ENCODE measurements at regions not wholly inside any gene's neighbourhood (a gene's known extent, or its start where the extent isn't known, plus 50 kb on each side); places are given as distances from the start of the nearest gene placed in this dataset.
"Not testable (repeated sequence)": the region's sequence is repeated elsewhere in the genome, so short reads cannot be mapped to it uniquely, and the experiment has no call there.

GRCh38 chr17:71638668-71639067 is 482.2 kb upstream of the SOX9 start (continued):
- no peak for TF ChIP-seq NR2C2 (CRISPR knock-in tag; IDR thresholded peaks at IDR 0.05)

- ChIA-PET CTCF (no interaction called here), POLR2A (no interaction called here)
- Mint-ChIP-seq H3K27ac (no peak overlapping the region), H3K27me3 (ENCODE audit: low read depth) (no peaks in the 10 kb centered on the region), H3K36me3 (no peaks in the 10 kb centered on the region), H3K9me3 (peaks cover 9% of the 10 kb centered on the region), H3K4me3 (no peak overlapping the region), H3K4me1 (no peaks in the 10 kb centered on the region)
- ATAC-seq (no peak), DNase-seq (ENCODE audit: low spot score) (no peak)
- TF ChIP-seq SP1 (CRISPR knock-in tag; conservative IDR thresholded peaks at IDR 0.05) (no peak), ZNF317 (CRISPR knock-in tag; IDR thresholded peaks at IDR 0.05; ENCODE audit: borderline replicate concordance, low read depth) (no peak), TEAD1 (CRISPR knock-in tag; IDR thresholded peaks at IDR 0.05) (no peak), ZNF219 (CRISPR knock-in tag; IDR thresholded peaks at IDR 0.05; ENCODE audit: borderline replicate concordance) (no peak), TP53 (CRISPR knock-in tag; IDR thresholded peaks at IDR 0.05) (no peak), ZNF512 (CRISPR knock-in tag; IDR thresholded peaks at IDR 0.05; ENCODE audit: borderline replicate concordance) (no peak), ZNF671 (CRISPR knock-in tag; IDR thresholded peaks at IDR 0.05) (no peak), AFF4 (CRISPR knock-in tag; IDR thresholded peaks at IDR 0.05; ENCODE audit: borderline replicate concordance) (no peak), AR (CRISPR knock-in tag; IDR thresholded peaks at IDR 0.05) (no peak), ETV6 (CRISPR knock-in tag; IDR thresholded peaks at IDR 0.05) (no peak), ZNF232 (CRISPR knock-in tag; IDR thresholded peaks at IDR 0.05) (no peak), ERG (CRISPR knock-in tag; IDR thresholded peaks at IDR 0.05) (no peak), ZNF138 (CRISPR knock-in tag; conservative IDR thresholded peaks at IDR 0.05) (no peak), CDX4 (CRISPR knock-in tag; IDR thresholded peaks at IDR 0.05; ENCODE audit: borderline replicate concordance) (no peak), ELF4 (CRISPR knock-in tag; IDR thresholded peaks at IDR 0.05; ENCODE audit: low read depth) (no peak), RORB (CRISPR knock-in tag; IDR thresholded peaks at IDR 0.05) (no peak)
Measured at GRCh38 chr17:71639865-71640264, 481.0 kb upstream of the SOX9 start.

GRCh38 chr17:71646890-71647289 is 473.9 kb upstream of the SOX9 start:
- DNase-seq (ENCODE audit: low spot score); H3K4me1 Mint-ChIP-seq; ATAC-seq; POLR2A ChIA-PET; H3K36me3 Mint-ChIP-seq; CTCF ChIA-PET; H3K27me3 Mint-ChIP-seq (ENCODE audit: low read depth); H3K4me3 Mint-ChIP-seq; H3K27ac Mint-ChIP-seq: not testable (repeated sequence)
- H3K9me3 Mint-ChIP-seq, result peaks cover 35% of the 10 kb centered on the region

GRCh38 chr17:71648342-71648741 is 472.5 kb upstream of the SOX9 start:
- ATAC-seq; DNase-seq (ENCODE audit: low spot score); H3K4me3 Mint-ChIP-seq; H3K36me3 Mint-ChIP-seq; CTCF ChIA-PET; H3K27ac Mint-ChIP-seq; H3K4me1 Mint-ChIP-seq; H3K27me3 Mint-ChIP-seq (ENCODE audit: low read depth): not testable (repeated sequence)
- POLR2A ChIA-PET, result interaction anchor here (0.6 kb wide), 1 partner anchor 889 kb away, joined by 4 read pairs; no protein-coding TSS in a partner anchor
- H3K9me3 Mint-ChIP-seq, result peaks cover 35% of the 10 kb centered on the region
